H9 (cell line): ENCODE measurements at regions not wholly inside any gene's neighbourhood (a gene's known extent, or its start where the extent isn't known, plus 50 kb on each side); places are given as distances from the start of the nearest gene placed in this dataset.

Experiments used
- DNase-seq: peaks from one replicate; pipeline ENCODE4 v3.0.0-alpha.2; 2017
- H2AFZ ChIP-seq: one replicate; pipeline ENCODE4 v1.6.1; 2013; ENCODE audit warnings: mild to moderate bottlenecking, low read length, control low read depth, moderate library complexity
- H2AK5ac ChIP-seq: 2 replicates; pipeline ENCODE4 v1.6.1; 2013; ENCODE audit warnings: low read length, control low read depth, mixed read lengths; ENCODE audit not compliant: insufficient read length
- H2BK120ac ChIP-seq: one replicate; pipeline ENCODE4 v1.6.1; 2013; ENCODE audit warnings: low read depth, mild to moderate bottlenecking, low read length, control low read depth, inconsistent platforms; ENCODE audit not compliant: poor library complexity, severe bottlenecking
- H2BK12ac ChIP-seq: 2 replicates; pipeline ENCODE4 v1.6.1; 2013; ENCODE audit warnings: low read length, control low read depth, mixed read lengths, low read depth; ENCODE audit not compliant: insufficient read length
- H2BK15ac ChIP-seq: 2 replicates; pipeline ENCODE4 v1.6.1; 2013; ENCODE audit warnings: low read depth, low read length, control low read depth
- H2BK20ac ChIP-seq: one replicate; pipeline ENCODE4 v1.6.1; 2013; ENCODE audit warnings: low read depth, mild to moderate bottlenecking, low read length, control low read depth, inconsistent platforms; ENCODE audit not compliant: poor library complexity, severe bottlenecking
- H2BK5ac ChIP-seq: 2 replicates; pipeline ENCODE4 v1.6.1; 2013; ENCODE audit warnings: low read length, control low read depth, mixed read lengths; ENCODE audit not compliant: insufficient read length
- H3K14ac ChIP-seq: 2 replicates; pipeline ENCODE4 v1.6.1; 2013; ENCODE audit warnings: low read length, control low read depth; ENCODE audit not compliant: insufficient read depth
- H3K18ac ChIP-seq: 2 replicates; pipeline ENCODE4 v1.6.1; 2013; ENCODE audit warnings: low read depth, mild to moderate bottlenecking, mixed read lengths, low read length, control low read depth; ENCODE audit not compliant: insufficient read length
- H3K23ac ChIP-seq: 2 replicates; pipeline ENCODE4 v1.6.1; 2013; ENCODE audit warnings: low read length, control low read depth, mixed read lengths, low read depth; ENCODE audit not compliant: insufficient read length
- H3K23me2 ChIP-seq: 2 replicates; pipeline ENCODE4 v1.6.1; 2013; ENCODE audit warnings: low read depth, mild to moderate bottlenecking, mixed read lengths, low read length, control low read depth; ENCODE audit not compliant: insufficient read length, poor library complexity, severe bottlenecking
- H3K27ac ChIP-seq: 2 replicates; pipeline ENCODE4 v1.5.1; 2013; ENCODE audit warnings: low read length, control low read depth, mixed read lengths, low read depth; ENCODE audit not compliant: insufficient read length
- H3K27me3 ChIP-seq: 2 replicates; pipeline ENCODE4 v1.6.1; 2013; ENCODE audit warnings: low read length, control low read depth, inconsistent platforms; ENCODE audit not compliant: insufficient read depth
- H3K4ac ChIP-seq: 2 replicates; pipeline ENCODE4 v1.6.1; 2013; ENCODE audit warnings: low read depth, mild to moderate bottlenecking, control low read depth, inconsistent platforms, low read length, moderate library complexity
- H3K4me1 ChIP-seq: 2 replicates; pipeline ENCODE4 v1.6.1; 2013; ENCODE audit warnings: low read length, control low read depth, inconsistent platforms; ENCODE audit not compliant: insufficient read depth
- H3K4me2 ChIP-seq: 2 replicates; pipeline ENCODE4 v1.6.1; 2013; ENCODE audit warnings: low read length, control low read depth, mixed read lengths; ENCODE audit not compliant: insufficient read length, insufficient read depth
- H3K56ac ChIP-seq: 2 replicates; pipeline ENCODE4 v1.6.1; 2013; ENCODE audit warnings: low read depth, mild to moderate bottlenecking, mixed read lengths, low read length, control low read depth; ENCODE audit not compliant: insufficient read length
- H3K79me1 ChIP-seq: 2 replicates; pipeline ENCODE4 v1.6.1; 2013; ENCODE audit warnings: low read depth, mild to moderate bottlenecking, moderate library complexity, low read length, control low read depth, inconsistent platforms; ENCODE audit not compliant: insufficient read depth, poor library complexity, severe bottlenecking
- H3K79me2 ChIP-seq: 2 replicates; pipeline ENCODE4 v1.6.1; 2013; ENCODE audit warnings: low read length, control low read depth, inconsistent platforms; ENCODE audit not compliant: insufficient read depth
- H3K9ac ChIP-seq: 2 replicates; pipeline ENCODE4 v1.6.1; 2013; ENCODE audit warnings: low read length, control low read depth, mixed read lengths; ENCODE audit not compliant: insufficient read length; ENCODE audit errors: extremely low read depth
- H3K9me3 ChIP-seq: one replicate; pipeline ENCODE4 v1.6.1; 2013; ENCODE audit warnings: low read depth, low read length, inconsistent platforms; ENCODE audit not compliant: control insufficient read depth
- H3T11ph ChIP-seq: one replicate; pipeline ENCODE4 v1.6.1; 2013; ENCODE audit warnings: mild to moderate bottlenecking, low read length, control low read depth, inconsistent platforms
- H4K20me1 ChIP-seq: one replicate; pipeline ENCODE4 v1.6.1; 2013; ENCODE audit not compliant: control insufficient read depth, insufficient read length, insufficient read depth
- H4K5ac ChIP-seq: 2 replicates; pipeline ENCODE4 v1.6.1; 2013; ENCODE audit warnings: low read depth, mild to moderate bottlenecking, mixed read lengths, low read length, control low read depth; ENCODE audit not compliant: insufficient read length
- H4K8ac ChIP-seq: replicated peaks from 2 replicates; pipeline ENCODE4 v1.6.1; 2013; ENCODE audit warnings: low read length, control low read depth, mixed read lengths, low read depth; ENCODE audit not compliant: insufficient read length
- H4K91ac ChIP-seq: 2 replicates; pipeline ENCODE4 v1.6.1; 2013; ENCODE audit warnings: low read depth, mild to moderate bottlenecking, moderate library complexity, mixed read lengths, low read length, control low read depth; ENCODE audit not compliant: insufficient read length
- H3K27ac Mint-ChIP-seq, 3 experiments: 2 replicates in 2 of 3; 3 replicates in 1 of 3; pipeline ENCODE4 v1.8.0; 2020 to 2021; ENCODE audit warnings: mixed read lengths in 3 of 3, mild to moderate bottlenecking in 1 of 3, moderate library complexity in 1 of 3
- H3K27me3 Mint-ChIP-seq: 2 replicates; pipeline ENCODE4 v1.8.0; 2021; ENCODE audit warnings: low read depth, mild to moderate bottlenecking, moderate library complexity, mixed read lengths
- H3K36me3 Mint-ChIP-seq, 3 experiments: 2 replicates in 2 of 3; 3 replicates in 1 of 3; pipeline ENCODE4 v1.8.0; 2020 to 2021; ENCODE audit warnings: low read depth in 3 of 3, mixed read lengths in 3 of 3; ENCODE audit not compliant: insufficient read depth in 1 of 3
- H3K4me1 Mint-ChIP-seq, 2 experiments: 2 replicates each; pipeline ENCODE4 v1.8.0; 2020; ENCODE audit warnings: mixed read lengths in 2 of 2
- H3K4me3 Mint-ChIP-seq, 2 experiments: 2 replicates in 1 of 2; 3 replicates in 1 of 2; pipeline ENCODE4 v1.8.0; 2020 to 2021; ENCODE audit warnings: mild to moderate bottlenecking in 2 of 2, mixed read lengths in 2 of 2, moderate library complexity in 1 of 2
- H3K9me3 Mint-ChIP-seq, 2 experiments: 2 replicates in 1 of 2; 3 replicates in 1 of 2; pipeline ENCODE4 v1.8.0; 2020; ENCODE audit warnings: mild to moderate bottlenecking in 2 of 2, mixed read lengths in 2 of 2, moderate library complexity in 1 of 2
- CTCF ChIP-seq: fragments of 200-600 bp; sonication (generic); conservative IDR thresholded peaks from 3 replicates; pipeline ENCODE4 v1.8.0; 2021; ENCODE audit warnings: antibody characterized with exemption, mild to moderate bottlenecking

GRCh38 chr10:8962249-8962648 is 907.8 kb downstream of the GATA3 start:
- H3K4ac ChIP-seq = no peak overlapping the region
- H3K56ac ChIP-seq = no peak overlapping the region
- no peak overlapping the region for H3K9ac ChIP-seq
- H3K36me3 Mint-ChIP-seq = peaks cover 0 to 11% (median 0%) of the 10 kb centered on the region in 3 experiments; a peak in 2 of 7 replicates
- H3K79me1 ChIP-seq = no peaks in the 10 kb centered on the region
- no peaks in the 10 kb centered on the region for H3K4me1 ChIP-seq
- H2BK120ac ChIP-seq = no peak overlapping the region
- H4K8ac ChIP-seq = no peak overlapping the region
- H3K14ac ChIP-seq = no peak overlapping the region
- H4K5ac ChIP-seq = no peak overlapping the region
- no peak overlapping the region for H4K91ac ChIP-seq
- no peak overlapping the region for H2AFZ ChIP-seq
- no peak overlapping the region for H2BK12ac ChIP-seq
- DNase-seq = no peak
- no peak overlapping the region for H2BK5ac ChIP-seq
- H3K9me3 ChIP-seq = no peaks in the 10 kb centered on the region
- no peak overlapping the region for H3K4me3 Mint-ChIP-seq
- no peak overlapping the region for H3K4me2 ChIP-seq
- peaks cover 10 to 14% of the 10 kb centered on the region in 2 experiments; a peak in 3 of 5 replicates for H3K9me3 Mint-ChIP-seq
- no peak overlapping the region for H3K27ac ChIP-seq
- no peak overlapping the region for H2BK20ac ChIP-seq
- no peaks in the 10 kb centered on the region for H3K27me3 ChIP-seq
- no peak for TF ChIP-seq CTCF
- H3K23ac ChIP-seq = no peak overlapping the region
- H3K18ac ChIP-seq = no peak overlapping the region
- H3K4me1 Mint-ChIP-seq = peaks cover 0 to 2% of the 10 kb centered on the region in 2 experiments; a peak in 1 of 4 replicates
- H2BK15ac ChIP-seq = no peak overlapping the region
- no peak overlapping the region for H2AK5ac ChIP-seq
- H3K27ac Mint-ChIP-seq = no peak overlapping the region
- no peaks in the 10 kb centered on the region for H3K79me2 ChIP-seq
- H3T11ph ChIP-seq = no peak overlapping the region
- no peaks in the 10 kb centered on the region for H3K23me2 ChIP-seq
- H4K20me1 ChIP-seq = no peaks in the 10 kb centered on the region
- H3K27me3 Mint-ChIP-seq = no peaks in the 10 kb centered on the region
